ENCODE measurements at regions not wholly inside any gene's neighbourhood (a gene's known extent, or its start where the extent isn't known, plus 50 kb on each side); places are given as distances from the start of the nearest gene placed in this dataset.

DNA sequence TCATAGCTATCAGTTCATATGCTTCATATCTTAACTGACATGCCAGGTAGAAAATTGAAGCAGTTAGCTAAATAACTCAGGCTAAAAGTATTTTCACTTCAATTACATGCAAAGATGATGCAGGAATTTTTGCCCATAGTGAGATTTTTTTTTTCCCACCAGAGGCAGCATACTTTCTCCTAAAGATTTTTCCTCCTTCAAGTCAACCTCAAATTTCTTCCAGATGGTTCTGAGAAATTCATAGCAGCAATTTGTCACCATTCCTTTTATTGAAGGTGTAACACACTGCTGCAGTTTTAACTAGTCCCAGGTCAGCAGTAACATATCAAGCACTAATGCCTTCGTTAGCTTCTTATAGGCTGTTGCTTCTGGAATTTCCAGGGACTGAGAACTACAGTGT, 141.9 kb downstream of the SUCLA2 start:
- no peak for DNase-seq
- Histone ChIP-seq H3K4me2 (ENCODE audit: insufficient read depth, insufficient read length, low read length) (no peak overlapping the region), H3K4me1 (ENCODE audit: insufficient read depth, low read length) (peaks cover 2% of the 10 kb centered on the region; the same call in 1 of the 2 replicates), H2AK5ac (ENCODE audit: insufficient read length, low read length) (no peak overlapping the region), H4K20me1 (ENCODE audit: control insufficient read depth, insufficient read depth, insufficient read length) (no peaks in the 10 kb centered on the region), H3K79me2 (ENCODE audit: insufficient read depth, low read length) (no peaks in the 10 kb centered on the region), H3K4ac (ENCODE audit: low read depth, low read length) (no peak overlapping the region), H3K23me2 (ENCODE audit: insufficient read length, low read depth, low read length, poor library complexity, severe bottlenecking) (no peaks in the 10 kb centered on the region), H4K91ac (ENCODE audit: insufficient read length, low read depth, low read length) (no peak overlapping the region), H2BK15ac (ENCODE audit: low read depth, low read length) (no peak overlapping the region), H2BK12ac (ENCODE audit: insufficient read length, low read depth, low read length) (no peak overlapping the region), H2BK5ac (ENCODE audit: insufficient read length, low read length) (no peak overlapping the region), H2BK120ac (ENCODE audit: low read depth, low read length, poor library complexity, severe bottlenecking) (no peak overlapping the region), H4K8ac (replicated peaks; ENCODE audit: insufficient read length, low read depth, low read length) (no peak overlapping the region), H3K23ac (ENCODE audit: insufficient read length, low read depth, low read length) (no peak overlapping the region), H4K5ac (ENCODE audit: insufficient read length, low read depth, low read length) (no peak overlapping the region), H3K14ac (ENCODE audit: insufficient read depth, low read length) (no peak overlapping the region), H3T11ph (ENCODE audit: low read length) (no peak overlapping the region), H3K56ac (ENCODE audit: insufficient read length, low read depth, low read length) (no peak overlapping the region), H3K27me3 (ENCODE audit: insufficient read depth, low read length) (no peaks in the 10 kb centered on the region), H3K9me3 (ENCODE audit: control insufficient read depth, low read depth, low read length) (no peaks in the 10 kb centered on the region), H3K9ac (ENCODE audit: extremely low read depth, insufficient read length, low read length) (no peak overlapping the region), H3K27ac (ENCODE audit: insufficient read length, low read depth, low read length) (no peak overlapping the region), H2AFZ (ENCODE audit: low read length) (no peak overlapping the region), H2BK20ac (ENCODE audit: low read depth, low read length, poor library complexity, severe bottlenecking) (no peak overlapping the region), H3K18ac (ENCODE audit: insufficient read length, low read depth, low read length) (no peak overlapping the region), H3K79me1 (ENCODE audit: insufficient read depth, low read depth, low read length, poor library complexity, severe bottlenecking) (no peaks in the 10 kb centered on the region)
- Mint-ChIP-seq H3K27me3 (ENCODE audit: low read depth) (no peaks in the 10 kb centered on the region), H3K9me3 (no peaks in the 10 kb centered on the region; a peak in 1 of 5 replicates), H3K4me3 (no peak overlapping the region), H3K36me3 (ENCODE audit: insufficient read depth in 1 of 3, low read depth in 3 of 3) (no peaks in the 10 kb centered on the region), H3K4me1 (peaks cover 5 to 7% of the 10 kb centered on the region in 2 experiments; a peak in 3 of 4 replicates), H3K27ac (no peak overlapping the region)
- no CpG with 5 or more reads among the region's 1 CpG for WGBS (ENCODE audit: extremely low coverage, insufficient read length, low lambda C conversion rate)
- TF ChIP-seq, protein P1, sequence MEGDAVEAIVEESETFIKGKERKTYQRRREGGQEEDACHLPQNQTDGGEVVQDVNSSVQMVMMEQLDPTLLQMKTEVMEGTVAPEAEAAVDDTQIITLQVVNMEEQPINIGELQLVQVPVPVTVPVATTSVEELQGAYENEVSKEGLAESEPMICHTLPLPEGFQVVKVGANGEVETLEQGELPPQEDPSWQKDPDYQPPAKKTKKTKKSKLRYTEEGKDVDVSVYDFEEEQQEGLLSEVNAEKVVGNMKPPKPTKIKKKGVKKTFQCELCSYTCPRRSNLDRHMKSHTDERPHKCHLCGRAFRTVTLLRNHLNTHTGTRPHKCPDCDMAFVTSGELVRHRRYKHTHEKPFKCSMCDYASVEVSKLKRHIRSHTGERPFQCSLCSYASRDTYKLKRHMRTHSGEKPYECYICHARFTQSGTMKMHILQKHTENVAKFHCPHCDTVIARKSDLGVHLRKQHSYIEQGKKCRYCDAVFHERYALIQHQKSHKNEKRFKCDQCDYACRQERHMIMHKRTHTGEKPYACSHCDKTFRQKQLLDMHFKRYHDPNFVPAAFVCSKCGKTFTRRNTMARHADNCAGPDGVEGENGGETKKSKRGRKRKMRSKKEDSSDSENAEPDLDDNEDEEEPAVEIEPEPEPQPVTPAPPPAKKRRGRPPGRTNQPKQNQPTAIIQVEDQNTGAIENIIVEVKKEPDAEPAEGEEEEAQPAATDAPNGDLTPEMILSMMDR (conservative IDR thresholded peaks at IDR 0.05), result no peak

Data from H9 (cell line).